A549 (cell line): ENCODE measurements at regions not wholly inside any gene's neighbourhood (a gene's known extent, or its start where the extent isn't known, plus 50 kb on each side); places are given as distances from the start of the nearest gene placed in this dataset.

ENCODE experiments used
- CEBPB ChIP-seq, 2 experiments: fragments of >200 bp in 1 of 2; sonication (Bioruptor Twin) in 1 of 2; formaldehyde crosslinking in 1 of 2; IDR thresholded peaks; 2 replicates each; pipeline ENCODE4 v1.6.1; 2012 to 2016
- EP300 ChIP-seq, 2 experiments: fragments of >200 bp; sonication (Bioruptor Twin); formaldehyde crosslinking; IDR thresholded peaks; 2 replicates in 1 of 2; 3 replicates in 1 of 2; pipeline ENCODE4 v1.6.1; 2016 to 2017
- POLR2A ChIP-seq: IDR thresholded peaks from 2 replicates; pipeline ENCODE4 v1.6.1; 2012; ENCODE audit warnings: mild to moderate bottlenecking, low read length
- TF ChIP-seq, protein P1 (sequence below): fragments of 200-600 bp; sonication (generic); IDR thresholded peaks from 2 replicates; pipeline ENCODE4 v1.6.1; 2016; ENCODE audit warnings: antibody characterized with exemption, mild to moderate bottlenecking, moderate library complexity
- TF ChIP-seq, protein P2 (sequence below): fragments of >200 bp; sonication (Bioruptor Twin); formaldehyde crosslinking; IDR thresholded peaks from 3 replicates; pipeline ENCODE4 v1.5.1; 2016

GRCh38 chr4:79620617-79621016, 212.6 kb upstream of the GK2 start:
- TF ChIP-seq CEBPB (IDR thresholded peaks at IDR 0.05) = no peak
- TF ChIP-seq, protein P1, sequence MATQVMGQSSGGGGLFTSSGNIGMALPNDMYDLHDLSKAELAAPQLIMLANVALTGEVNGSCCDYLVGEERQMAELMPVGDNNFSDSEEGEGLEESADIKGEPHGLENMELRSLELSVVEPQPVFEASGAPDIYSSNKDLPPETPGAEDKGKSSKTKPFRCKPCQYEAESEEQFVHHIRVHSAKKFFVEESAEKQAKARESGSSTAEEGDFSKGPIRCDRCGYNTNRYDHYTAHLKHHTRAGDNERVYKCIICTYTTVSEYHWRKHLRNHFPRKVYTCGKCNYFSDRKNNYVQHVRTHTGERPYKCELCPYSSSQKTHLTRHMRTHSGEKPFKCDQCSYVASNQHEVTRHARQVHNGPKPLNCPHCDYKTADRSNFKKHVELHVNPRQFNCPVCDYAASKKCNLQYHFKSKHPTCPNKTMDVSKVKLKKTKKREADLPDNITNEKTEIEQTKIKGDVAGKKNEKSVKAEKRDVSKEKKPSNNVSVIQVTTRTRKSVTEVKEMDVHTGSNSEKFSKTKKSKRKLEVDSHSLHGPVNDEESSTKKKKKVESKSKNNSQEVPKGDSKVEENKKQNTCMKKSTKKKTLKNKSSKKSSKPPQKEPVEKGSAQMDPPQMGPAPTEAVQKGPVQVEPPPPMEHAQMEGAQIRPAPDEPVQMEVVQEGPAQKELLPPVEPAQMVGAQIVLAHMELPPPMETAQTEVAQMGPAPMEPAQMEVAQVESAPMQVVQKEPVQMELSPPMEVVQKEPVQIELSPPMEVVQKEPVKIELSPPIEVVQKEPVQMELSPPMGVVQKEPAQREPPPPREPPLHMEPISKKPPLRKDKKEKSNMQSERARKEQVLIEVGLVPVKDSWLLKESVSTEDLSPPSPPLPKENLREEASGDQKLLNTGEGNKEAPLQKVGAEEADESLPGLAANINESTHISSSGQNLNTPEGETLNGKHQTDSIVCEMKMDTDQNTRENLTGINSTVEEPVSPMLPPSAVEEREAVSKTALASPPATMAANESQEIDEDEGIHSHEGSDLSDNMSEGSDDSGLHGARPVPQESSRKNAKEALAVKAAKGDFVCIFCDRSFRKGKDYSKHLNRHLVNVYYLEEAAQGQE = no peak
- no peak for TF ChIP-seq POLR2A
- TF ChIP-seq, protein P2, sequence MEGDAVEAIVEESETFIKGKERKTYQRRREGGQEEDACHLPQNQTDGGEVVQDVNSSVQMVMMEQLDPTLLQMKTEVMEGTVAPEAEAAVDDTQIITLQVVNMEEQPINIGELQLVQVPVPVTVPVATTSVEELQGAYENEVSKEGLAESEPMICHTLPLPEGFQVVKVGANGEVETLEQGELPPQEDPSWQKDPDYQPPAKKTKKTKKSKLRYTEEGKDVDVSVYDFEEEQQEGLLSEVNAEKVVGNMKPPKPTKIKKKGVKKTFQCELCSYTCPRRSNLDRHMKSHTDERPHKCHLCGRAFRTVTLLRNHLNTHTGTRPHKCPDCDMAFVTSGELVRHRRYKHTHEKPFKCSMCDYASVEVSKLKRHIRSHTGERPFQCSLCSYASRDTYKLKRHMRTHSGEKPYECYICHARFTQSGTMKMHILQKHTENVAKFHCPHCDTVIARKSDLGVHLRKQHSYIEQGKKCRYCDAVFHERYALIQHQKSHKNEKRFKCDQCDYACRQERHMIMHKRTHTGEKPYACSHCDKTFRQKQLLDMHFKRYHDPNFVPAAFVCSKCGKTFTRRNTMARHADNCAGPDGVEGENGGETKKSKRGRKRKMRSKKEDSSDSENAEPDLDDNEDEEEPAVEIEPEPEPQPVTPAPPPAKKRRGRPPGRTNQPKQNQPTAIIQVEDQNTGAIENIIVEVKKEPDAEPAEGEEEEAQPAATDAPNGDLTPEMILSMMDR = no peak
- no peak for TF ChIP-seq EP300 (IDR thresholded peaks at IDR 0.05)
